Left hindlimb (tissue), 1 donor: ENCODE measurements at regions not wholly inside any gene's neighbourhood (a gene's known extent, or its start where the extent isn't known, plus 50 kb on each side); places are given as distances from the start of the nearest gene placed in this dataset.

Source experiments
- DNase-seq: peaks from one replicate; pipeline ENCODE4 v3.0.0-alpha.2; 2018

DNA sequence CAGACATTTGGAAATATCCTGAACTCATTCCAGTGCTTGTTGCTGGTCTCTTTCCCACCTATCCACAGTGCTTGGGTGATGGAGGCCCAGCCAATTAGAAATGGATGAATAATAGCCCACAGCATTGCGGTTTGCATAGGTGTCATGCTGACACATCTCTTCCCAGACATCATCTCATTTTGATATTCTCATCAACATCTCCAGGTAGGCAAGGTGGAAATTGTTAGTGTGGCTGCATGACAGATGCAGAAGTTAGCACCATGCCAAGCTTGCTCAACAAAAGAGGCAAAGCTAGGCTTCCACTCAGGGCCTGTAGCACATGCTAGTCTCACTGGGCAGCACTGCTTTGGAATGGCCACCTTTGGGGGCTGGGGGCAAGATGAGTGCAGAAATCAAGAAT lies 1118.9 kb downstream of the VRK1 start:
- DNase-seq = no peak

DNA sequence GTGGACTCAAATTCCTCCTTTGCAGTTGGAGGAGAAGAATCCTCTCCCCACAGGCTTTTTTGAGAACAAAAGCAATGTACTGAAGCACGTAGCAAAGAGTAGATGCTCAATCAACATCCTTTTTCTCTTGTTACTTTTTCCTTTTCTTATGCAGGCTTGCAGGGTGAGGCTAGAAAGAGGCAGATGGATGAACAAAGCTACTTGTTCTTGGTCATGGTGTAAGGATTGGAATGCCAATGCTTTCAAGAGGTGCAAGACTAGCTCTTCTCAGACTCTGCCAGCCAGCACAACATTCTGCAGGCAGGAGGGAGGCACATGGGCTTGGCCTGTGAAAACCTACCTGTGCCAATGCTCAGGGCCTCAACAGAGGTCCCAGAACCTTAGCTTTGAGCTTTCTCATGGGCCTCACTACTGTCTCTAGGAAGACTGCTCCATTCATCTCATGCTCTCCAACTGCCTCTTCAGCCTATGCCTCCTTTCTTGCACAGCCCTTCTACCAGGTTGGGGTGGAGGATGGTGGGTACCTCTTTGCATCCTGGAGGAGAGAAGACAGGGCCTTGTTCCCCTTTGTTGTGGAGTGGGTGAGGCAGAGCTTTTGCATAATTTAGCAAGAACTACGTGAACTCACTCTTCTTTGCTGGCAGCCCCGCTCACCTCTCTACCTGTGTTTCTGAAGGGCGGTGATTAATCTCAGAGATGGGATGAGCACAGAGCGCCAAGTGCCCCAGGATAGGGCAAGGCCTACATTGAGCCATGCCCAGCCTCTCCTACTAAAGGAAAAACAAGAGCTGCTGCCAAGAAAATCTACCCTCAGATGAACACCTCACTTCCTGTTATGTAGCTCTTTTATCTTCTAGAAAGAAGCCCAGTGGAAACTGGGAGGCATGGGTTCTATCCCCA lies 1119.7 kb downstream of the VRK1 start:
- DNase-seq = no peak

DNA sequence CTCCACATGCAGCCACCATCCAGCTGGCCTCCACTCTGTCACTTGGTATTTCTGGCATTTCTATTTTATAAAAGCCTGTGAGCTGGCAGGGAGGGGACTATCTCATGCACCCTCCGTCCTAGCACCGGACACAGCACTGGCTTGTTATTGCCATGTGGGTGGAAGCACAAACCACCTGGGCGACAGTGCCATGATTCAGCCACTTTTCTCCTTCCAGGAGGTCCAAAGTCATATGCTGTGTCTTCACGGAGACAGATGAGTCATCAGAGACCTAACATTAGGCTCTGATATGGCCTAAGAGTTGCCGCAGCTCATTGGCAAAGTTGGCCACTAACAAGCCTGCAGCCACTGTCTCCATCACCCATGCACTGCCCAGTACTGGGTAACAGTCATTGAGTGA lies 1123.0 kb downstream of the VRK1 start:
- DNase-seq = no peak

DNA sequence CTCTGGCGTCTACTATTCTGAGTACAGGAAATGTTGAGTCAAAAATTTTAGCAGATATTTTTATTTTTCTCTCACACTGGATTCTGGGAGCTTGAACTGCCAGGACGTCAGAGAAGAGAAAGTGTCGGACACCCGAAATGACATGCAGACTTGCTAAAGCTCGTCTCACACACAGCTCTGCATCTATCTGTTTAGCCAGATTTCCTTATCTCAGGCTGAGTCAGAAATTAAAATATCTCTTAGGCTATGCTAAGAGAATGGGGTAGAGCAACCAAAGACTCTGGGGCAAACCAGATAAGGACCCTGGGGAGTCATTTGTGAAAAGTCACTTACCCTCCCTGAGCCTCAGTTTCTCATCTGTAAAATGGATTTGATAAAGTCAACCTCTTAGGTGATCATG lies 1124.1 kb downstream of the VRK1 start:
- no peak for DNase-seq

DNA sequence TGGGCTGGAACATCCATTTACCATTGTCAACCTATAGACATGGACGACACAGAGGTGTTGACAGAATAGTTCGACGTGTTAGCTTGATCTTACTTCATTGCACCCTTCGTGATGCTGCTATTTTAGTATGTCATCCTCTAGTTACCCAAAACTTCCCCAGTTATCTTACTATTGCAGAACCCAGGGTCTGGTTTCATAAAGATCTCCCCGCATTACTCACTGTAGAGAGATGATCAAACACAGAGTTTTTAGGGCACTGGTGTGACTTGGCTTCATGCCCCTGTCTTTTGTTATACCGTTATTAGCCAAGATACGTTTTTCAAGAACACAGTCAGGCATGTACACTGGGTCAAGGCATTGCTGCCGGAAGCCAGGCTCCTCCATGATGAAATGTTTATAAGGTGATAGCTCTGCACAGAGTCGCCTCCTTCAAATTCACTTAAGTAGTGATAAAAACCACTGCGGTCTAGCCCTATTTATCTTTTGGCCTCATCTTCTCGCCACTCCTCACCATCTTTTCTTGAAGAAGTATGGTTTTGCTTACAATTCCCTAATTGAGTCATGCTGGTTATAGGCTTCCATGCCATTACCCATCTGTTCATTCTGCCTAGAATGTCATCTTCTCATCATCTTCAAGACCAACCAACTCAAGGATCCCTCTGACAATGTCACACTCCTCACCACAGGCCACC lies 1127.9 kb downstream of the VRK1 start:
- no peak for DNase-seq

DNA sequence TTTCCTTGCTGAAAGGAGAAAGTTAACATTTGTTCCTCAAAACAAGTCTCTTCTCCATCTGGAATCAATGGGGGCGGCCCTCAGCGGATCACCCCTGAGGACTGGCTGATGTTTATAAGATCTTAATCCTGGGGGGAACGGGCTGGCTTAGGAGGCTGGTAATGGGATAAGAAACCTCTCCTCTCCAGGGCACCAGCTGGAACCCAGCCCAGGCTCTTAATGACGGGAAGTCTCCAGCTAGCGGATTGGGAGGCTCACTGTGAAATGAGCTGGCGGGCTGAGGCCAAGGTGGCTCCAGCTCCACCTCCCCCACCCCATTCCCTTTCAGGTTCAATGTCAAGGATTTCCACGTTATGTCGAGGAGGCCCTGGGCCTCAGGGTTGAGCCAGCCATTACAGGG lies 1133.0 kb downstream of the VRK1 start:
- DNase-seq = no peak

DNA sequence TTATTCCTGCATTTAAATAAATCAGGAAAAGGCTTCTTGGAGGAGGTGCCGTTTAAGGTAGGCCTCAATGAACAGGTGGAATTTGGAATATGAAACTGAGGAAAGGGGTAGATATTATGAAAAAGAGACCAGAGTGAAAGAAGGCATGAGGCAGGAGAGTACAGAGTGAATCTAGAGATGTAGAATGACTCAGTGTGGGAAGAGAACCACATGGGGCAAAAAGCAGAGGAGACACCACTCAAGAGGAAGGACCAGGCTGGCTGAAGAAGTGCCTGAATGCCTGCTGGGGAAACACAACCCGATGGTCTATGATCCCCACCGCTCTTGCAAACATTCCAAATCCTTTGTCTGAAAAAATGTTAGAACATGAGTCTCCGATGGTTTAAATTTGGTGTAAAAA lies 1134.1 kb downstream of the VRK1 start:
- no peak for DNase-seq

DNA sequence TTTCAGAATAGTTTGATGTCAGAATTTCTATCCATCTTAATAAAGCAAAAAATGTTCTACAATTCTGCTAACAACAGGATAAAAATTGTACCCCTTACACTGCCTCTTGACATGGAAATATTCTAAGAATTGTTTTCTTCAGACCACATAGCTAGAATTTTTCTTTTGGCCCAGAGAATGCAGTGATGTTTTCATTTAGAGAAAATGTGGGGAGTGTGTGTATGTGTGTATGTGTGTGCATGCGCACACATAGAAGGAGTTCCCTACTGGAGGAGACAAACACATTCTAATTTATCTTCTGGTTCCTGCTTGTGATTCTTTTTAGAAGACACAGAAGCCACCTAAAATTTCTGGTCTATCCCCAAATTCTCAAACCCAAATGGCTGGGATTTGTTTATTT lies 1145.7 kb downstream of the VRK1 start:
- no peak for DNase-seq

DNA sequence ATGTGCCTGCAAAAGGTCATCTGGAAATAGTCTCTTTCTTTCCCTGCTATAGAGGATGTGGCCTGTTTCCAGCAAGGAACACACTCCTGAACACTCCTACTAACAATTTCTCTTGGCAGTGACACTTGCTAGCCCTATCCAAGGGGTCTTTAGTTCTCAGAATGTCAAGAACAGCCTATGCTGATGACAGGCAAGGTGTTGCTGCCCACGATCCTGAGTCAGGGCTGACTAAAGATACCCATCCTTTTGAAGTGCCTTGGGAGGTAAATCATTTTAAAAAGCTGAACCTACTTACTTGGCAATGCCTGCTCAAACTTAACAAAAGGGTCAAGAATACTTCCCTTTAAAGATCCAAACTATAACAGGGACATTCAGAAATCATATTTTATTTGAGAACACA lies 1146.4 kb downstream of the VRK1 start:
- DNase-seq = no peak

DNA sequence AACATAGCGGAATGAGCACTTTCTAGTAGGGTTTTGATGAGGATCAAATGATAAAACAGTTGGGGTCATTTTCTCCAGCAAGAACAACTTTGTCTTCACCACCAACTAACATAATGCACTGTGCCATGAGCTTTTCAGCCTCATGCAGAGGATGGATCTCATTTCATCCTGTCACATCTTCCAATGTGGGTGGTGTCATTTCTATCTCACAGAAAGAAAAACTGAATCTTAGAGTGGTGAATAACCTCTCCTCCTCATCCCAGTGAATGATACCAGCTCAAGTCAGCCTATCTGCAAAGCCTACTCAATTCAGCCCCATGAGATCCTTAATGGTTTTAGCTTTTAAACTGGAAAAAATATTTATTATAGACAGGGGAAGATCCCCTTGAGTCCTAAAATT lies 1147.2 kb downstream of the VRK1 start:
- no peak for DNase-seq

DNA sequence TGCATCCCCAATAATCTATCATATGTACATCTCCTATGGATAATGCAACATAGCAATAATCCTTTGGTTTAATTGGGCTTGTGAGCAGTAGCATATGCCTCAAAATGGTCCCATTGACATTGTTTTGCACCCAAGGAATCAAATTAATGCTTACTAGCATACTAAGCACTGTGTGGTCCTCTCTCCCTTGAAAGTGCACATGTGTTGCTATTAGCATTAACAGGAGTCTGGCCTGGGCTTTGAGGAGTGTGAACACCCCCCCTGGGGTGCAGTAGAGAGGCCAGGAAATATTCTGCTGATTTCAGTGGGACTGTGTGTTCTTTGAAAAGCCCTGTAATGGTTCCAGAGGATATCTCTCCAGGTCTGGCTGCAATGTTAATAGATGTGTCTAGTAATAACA lies 1148.4 kb downstream of the VRK1 start:
- no peak for DNase-seq

DNA sequence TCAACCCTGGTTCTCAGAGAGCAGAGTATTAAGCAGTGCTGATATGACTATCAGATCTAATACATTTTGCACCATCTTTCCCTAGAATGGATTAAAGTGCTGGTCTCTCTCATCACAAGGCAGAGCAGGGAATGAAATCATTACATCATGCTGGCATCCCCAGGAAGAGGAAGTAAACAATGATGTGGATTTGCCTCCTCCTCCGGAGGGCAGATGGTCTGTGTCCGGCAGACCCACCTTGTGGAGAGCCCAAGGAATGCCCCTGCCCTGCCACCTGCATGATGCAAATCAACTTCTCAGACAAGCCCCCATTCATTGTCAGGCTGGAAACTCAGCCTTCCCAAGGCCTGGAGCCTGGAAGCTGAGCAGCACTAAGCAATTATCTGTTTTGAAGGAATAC lies 1149.1 kb downstream of the VRK1 start:
- DNase-seq = no peak

DNA sequence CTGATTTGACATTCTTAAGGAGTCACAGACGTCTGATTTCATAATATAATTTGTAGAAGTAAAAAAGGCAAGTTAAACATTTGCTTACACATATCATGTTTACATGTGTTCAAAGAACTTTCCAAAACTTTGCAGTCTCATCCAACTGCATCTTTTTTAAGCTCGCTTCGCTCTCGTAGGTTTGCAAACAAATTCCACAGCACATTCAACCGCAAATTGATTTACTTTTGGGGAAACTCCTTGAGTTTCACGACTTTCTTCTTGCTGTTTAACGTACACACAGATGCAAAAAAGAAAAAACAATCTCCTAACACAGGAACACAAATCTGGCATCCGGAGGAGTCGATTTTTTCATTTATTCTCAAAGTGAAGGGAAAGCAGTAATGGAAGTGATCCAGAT lies 1149.5 kb downstream of the VRK1 start:
- DNase-seq = no peak

DNA sequence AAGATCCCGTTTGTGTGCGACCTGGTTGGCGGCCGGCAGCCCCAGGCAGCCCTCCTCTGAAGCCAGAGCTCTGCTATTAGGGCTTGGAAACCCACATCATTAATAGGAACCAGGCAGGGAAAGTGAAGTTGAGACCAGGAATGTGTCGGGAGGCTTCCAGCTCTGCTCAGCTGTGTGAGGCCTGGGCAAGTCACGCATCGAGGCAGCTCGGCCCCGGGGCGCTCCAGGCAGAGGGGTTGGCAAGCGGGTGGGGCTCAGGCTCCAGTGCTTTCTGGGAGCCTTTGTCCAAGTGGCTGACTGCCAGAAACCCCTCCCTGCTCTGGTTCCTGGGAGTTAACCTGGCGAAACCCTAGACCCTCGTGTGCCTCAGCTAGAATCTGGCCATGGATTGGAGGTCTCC lies 1151.7 kb downstream of the VRK1 start:
- DNase-seq = peak; percentile 50

DNA sequence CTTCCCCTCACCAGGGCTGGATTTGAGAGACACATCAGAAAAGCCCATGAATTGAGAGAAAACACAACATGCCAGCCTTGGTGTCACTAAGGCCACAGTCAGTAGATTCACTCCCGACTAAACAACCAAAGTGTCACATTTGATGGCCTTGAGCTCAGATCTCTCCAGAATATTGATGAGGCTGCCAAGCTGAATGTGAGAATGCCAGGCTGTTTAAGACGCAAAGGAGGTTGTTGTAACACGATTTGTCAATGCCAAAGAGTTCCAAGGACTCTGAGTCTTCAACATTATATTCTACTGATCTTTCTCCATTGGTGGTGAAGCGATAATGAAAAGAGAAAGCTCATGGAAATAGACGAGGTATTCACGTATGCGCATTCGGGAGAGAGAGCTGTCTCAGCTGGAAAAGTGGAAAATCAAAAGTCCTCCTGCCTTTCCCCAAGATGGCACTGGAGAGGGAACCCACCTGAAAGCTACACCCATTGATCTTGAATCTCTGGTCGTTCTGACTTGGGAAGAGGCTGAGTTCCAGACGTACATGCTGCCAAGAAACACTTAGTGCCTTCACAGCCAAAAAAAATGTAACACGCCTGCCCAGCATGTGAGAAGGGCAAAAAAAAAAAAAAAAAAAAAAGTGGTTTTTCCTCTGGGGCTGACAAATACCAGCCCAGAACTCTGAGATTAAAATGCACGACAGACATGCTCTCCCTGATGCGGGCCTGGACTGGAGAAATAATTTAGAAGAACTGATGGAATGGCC lies 1159.6 kb downstream of the VRK1 start:
- no peak for DNase-seq

DNA sequence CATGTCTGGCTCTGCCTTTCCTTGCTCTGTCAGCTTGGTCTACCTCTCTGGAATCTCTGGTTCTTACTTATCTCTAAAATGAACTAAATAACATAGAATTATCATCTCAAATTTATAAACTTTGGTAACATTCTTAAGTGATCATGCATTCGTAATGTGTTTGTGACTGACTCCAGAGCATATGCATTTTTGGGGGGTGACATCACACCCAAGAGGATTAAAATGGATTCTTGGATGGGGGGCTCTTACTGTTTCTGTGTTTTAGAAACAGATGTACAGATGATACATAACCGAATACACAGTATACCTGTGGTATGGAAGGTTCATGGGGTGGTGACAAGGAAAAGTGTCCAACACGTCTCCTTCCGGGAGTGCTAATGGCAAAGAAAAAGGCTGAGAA lies 1162.1 kb downstream of the VRK1 start:
- no peak for DNase-seq

DNA sequence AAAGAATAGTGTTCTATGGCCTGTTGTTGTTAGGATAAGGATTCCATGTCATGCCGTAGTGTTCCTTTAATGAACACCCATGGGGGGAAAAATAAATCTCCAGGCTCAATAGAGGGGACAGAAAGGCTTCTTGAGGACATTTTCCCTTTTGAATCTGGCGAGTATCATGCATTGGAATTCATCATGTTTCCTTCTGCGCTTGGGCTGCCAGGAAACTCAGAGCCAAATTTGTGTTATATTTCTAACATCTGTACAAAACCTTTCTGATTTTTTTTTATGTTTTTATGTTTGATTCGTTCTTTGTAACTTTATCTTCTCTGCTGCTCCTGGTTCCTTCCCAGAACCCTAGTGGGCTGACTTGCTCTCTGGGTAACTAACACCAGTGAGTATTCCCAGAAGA lies 1163.3 kb downstream of the VRK1 start:
- DNase-seq = no peak

DNA sequence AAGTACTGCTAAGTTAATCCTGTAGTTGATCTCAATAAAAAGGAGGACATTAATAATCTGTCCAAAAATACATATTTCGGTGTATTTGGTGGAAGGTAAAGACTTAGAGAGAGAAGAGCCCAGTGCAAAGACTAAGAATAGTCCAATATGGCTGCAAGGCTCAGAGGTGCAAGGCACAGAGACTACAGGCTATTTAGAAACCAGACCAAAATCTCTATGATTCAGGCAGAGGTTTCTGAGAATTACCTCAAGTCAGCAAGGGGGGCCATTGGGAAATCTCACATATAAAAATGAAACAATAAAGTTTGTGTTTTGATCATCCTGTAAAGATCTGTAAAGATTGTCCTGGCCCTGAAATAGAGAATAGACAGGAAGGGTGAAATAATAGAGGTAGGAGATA lies 1173.0 kb downstream of the VRK1 start:
- no peak for DNase-seq

DNA sequence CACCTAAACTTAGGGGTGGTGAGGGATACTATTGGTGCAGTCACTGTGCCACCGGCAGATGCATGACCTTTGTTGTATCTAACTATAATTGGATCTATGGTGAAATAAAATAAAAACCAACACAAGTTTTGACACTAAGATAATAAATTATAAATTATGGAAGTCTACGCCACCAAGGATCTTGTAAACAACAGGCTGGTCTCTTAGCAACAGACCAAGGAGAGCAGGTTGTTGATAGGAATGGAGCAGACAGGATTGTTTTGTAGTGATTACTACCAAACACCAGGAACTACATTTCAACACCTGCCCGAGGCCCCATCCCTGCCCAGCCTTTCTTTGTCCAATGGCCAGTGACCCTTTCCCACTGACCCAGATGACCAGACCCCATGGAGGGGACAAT lies 1178.0 kb downstream of the VRK1 start:
- DNase-seq = no peak

DNA sequence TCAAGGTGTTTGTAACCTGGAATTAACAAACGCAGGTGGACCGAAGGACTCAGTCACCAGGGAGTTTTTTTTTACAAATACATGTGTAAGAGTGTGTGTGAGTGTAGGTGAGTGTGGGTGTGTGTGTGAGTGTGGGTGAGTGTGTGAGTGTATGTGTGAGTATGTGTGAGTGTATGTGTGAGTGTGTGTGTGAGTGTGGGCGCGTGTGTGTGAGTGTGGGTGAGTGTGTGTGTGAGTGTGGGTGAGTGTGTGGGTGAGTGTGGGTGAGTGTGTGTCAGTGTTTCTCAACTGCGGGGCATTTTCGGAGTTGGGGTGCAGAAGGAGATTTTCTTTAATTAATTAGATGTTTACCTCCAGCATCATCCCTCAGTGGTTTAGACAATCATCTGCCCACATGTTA lies 1178.8 kb downstream of the VRK1 start:
- no peak for DNase-seq

DNA sequence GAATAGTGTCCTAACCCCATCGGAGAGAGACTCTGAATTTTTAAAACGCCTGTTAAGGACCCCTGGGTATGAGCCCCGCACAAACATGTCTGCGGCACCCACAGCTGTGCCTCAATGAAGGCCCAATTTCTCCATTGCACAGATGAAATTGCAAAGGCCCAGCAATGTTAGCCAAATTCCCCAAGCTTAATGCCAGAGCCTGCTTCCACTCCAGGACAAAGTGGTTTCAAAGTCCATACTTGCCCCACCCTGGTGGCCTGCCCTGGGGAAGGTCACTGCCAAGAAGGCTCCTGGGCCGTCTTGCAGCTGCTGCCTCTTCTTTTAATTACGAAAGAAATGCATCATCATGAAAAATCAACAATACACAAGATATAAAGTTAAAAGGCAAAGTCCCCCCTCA lies 1179.7 kb downstream of the VRK1 start:
- no peak for DNase-seq

DNA sequence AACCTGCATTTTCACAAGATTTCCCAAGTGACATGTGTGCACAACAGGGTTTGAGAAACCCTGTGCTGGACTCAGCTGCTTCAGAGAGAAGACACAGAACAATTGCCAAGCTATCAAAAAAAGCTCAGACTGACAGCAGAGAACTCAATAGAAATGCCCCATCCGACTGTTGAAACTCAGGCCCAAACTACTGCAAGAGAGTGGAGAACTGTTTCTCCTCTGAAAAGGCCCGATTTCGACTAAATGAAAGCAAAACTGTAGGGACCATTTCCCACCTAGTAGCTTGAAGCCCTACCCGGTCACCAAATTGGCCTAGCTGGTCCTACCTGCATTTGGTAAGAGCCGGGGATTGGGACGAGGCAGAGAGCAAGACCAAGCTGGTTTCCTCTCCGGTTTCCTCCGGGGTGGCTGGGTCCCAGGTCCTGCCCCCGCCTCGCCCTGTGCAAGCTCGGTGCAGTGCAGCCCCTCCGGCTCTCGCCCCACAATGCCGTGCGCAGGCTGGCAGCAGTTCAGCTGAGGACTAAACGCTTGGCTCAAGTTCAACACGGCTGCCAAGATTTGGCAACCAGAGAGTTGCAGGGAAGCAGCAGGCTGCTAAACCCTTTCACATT lies 1180.6 kb downstream of the VRK1 start:
- DNase-seq = peak; percentile 85

DNA sequence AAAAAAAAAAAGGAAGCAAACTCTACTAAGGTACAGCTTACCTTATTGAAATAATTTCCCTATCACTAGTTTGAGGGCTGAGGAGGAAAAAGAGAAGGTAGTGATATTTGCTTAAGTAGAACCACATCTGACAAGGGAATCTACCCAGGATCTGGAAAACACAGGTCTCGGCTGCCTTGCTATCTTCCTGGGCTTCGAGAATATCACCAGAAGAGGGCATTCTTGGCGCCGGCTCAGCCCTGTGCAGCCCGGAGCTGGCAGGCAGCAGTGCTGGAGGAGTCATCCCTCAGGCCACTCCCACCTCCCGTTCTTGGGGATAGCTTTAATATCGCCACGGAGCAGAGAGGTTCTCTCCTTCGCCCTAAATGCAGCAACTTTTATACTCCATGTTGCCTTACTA lies 1181.2 kb downstream of the VRK1 start:
- peak; percentile 88 for DNase-seq
